NB4 (cell line): ENCODE measurements at regions not wholly inside any gene's neighbourhood (a gene's known extent, or its start where the extent isn't known, plus 50 kb on each side); places are given as distances from the start of the nearest gene placed in this dataset.

Experiments
- DNase-seq: peaks from one replicate; pipeline ENCODE4 v3.0.0; 2010; ENCODE audit warnings: low read depth
- H3K4me3 ChIP-seq: one replicate; pipeline ENCODE4 v1.5.1; 2011; ENCODE audit warnings: mild to moderate bottlenecking, low read depth, low read length, moderate library complexity
- CTCF ChIP-seq: IDR thresholded peaks from one replicate; pipeline ENCODE4 v1.5.1; 2012; ENCODE audit warnings: low read depth, low read length
- MAX ChIP-seq: IDR thresholded peaks from 2 replicates; pipeline ENCODE4 v1.6.1; 2011; ENCODE audit warnings: low read depth, low read length
- MYC ChIP-seq: IDR thresholded peaks from 2 replicates; pipeline ENCODE4 v1.6.1; 2011; ENCODE audit warnings: low read depth, low read length
- POLR2A ChIP-seq: IDR thresholded peaks from 2 replicates; pipeline ENCODE4 v1.6.1; 2011; ENCODE audit warnings: mild to moderate bottlenecking; ENCODE audit not compliant: insufficient read length; ENCODE audit errors: extremely low read depth

- TF ChIP-seq MYC (no peak), POLR2A (no peak), MAX (no peak), CTCF (no peak)
- DNase-seq, result no peak
- no peak overlapping the region for H3K4me3 ChIP-seq
Observed at GRCh38 chr2:204329532-204329931, 215.7 kb upstream of the PARD3B start.

DNA sequence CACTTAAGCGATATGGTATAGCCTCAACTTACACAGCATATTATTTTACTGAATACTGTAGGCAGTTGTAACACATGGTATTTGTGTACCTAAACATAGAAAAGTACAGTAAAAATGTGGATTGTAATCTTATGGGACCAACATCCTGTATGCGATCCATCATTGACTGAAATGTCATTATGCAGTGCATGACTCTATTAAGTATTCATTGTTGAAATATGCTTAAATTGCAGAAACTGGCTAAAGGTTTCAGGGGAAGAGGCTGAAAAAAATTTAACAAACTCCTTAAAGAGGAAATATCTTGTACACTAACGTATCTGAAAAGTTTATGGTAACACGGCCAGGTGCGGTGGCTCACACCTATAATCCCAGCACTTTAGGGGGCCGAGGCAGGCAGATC lies 214.1 kb upstream of the PARD3B start:
- H3K4me3 ChIP-seq, result no peak overlapping the region
- no peak for DNase-seq
- TF ChIP-seq POLR2A (no peak), CTCF (no peak), MYC (no peak), MAX (no peak)

DNA sequence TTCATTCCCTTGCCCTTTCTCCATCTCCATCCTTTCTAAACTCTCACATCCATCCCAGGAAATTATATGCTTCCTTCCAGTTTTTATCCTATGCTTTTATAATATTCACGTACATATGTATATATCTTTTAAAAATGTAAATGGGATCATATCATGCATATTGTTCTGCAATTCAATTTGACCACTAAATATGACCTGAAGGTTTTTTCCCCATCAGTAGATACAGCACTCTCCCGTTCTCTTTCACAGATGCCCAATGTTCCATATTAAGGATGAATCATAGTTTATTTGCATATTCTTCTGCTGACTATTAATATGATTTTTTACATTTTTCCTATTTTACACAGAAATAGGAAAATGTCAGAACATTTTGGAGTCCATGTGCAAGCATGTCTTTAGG lies 213.3 kb upstream of the PARD3B start:
- no peak for DNase-seq
- no peak overlapping the region for H3K4me3 ChIP-seq
- TF ChIP-seq MYC (no peak), CTCF (no peak), MAX (no peak), POLR2A (no peak)

- H3K4me3 ChIP-seq, result no peak overlapping the region
- DNase-seq, result no peak
- TF ChIP-seq CTCF (no peak), POLR2A (no peak), MYC (no peak), MAX (no peak)
Observed at GRCh38 chr2:204332706-204333105, 212.6 kb upstream of the PARD3B start.

DNA sequence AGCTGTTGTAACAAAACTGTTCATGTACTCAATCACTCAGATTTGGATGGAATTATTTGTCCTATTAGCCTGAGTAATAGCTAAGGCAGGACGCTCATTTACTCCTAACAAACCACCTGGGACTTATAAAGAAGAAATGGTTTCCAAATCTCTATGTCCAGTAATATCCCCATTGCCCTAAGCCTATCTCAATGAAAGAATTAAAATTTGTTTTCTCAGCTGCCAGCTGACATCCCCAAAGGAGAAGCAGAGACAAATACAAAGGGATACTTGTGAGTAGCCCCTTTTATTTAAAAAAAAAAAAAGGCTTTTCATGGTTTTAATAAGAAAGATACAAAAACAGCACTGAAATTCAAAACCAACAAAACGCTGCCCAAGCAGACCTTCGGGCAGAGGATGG lies 211.4 kb upstream of the PARD3B start:
- no peak overlapping the region for H3K4me3 ChIP-seq
- no peak for TF ChIP-seq MYC
- no peak for TF ChIP-seq MAX
- no peak for TF ChIP-seq CTCF
- TF ChIP-seq POLR2A, result no peak
- DNase-seq, result no peak

- DNase-seq, result no peak
- H3K4me3 ChIP-seq, result no peak overlapping the region
- TF ChIP-seq MYC (no peak), MAX (no peak), POLR2A (no peak), CTCF (no peak)
Observed at GRCh38 chr2:204335451-204336058, 209.7 kb upstream of the PARD3B start.
